HepG2 (cell line): ENCODE measurements at regions not wholly inside any gene's neighbourhood (a gene's known extent, or its start where the extent isn't known, plus 50 kb on each side); places are given as distances from the start of the nearest gene placed in this dataset.
A peak's percentile ranks its signal among the peaks of the same experiment; 100 is the strongest.

ENCODE experiments used
- ATAC-seq: fragments of 200-7000 bp; cut with Tn5 transposase; 3 replicates; pipeline ENCODE4 v1.9.1; 2020; ENCODE audit warnings: mild to moderate bottlenecking, moderate library complexity
- BruUV-seq: library from RNA; stranded (reverse); fragments of 400-500 nt; replicated peaks from 2 replicates; lab custom pipeline; 2021; lab: Mats Ljungman, UMichigan
- CTCF ChIA-PET: fragments of 300-600 bp; formaldehyde crosslinking; extraction: SDS; loops from one replicate; lab custom pipeline; 2021; ENCODE audit warnings: low total read pairs, inconsistent platforms, low intra/inter-chr PET ratio; lab: Yijun Ruan, JAX
- POLR2A ChIA-PET: fragments of 350-600 bp; sonication (Branson Sonifier 250); formaldehyde crosslinking; loops from one replicate; lab custom pipeline; 2020; ENCODE audit warnings: antibody characterized with exemption, inconsistent platforms; lab: Yijun Ruan, JAX
- DNase-seq: peaks from one replicate; pipeline ENCODE4 v3.0.0-alpha.2; 2015; ENCODE audit warnings: low spot score
- FAIRE-seq: peaks from 3 replicates; lab custom pipeline; 2011; peaks lifted over from hg19 to GRCh38; lab: Jason Lieb, UNC
- H2AFZ ChIP-seq: one replicate; pipeline ENCODE4 v1.6.1; 2011; ENCODE audit warnings: low read length, inconsistent platforms
- H3K27ac ChIP-seq: fragments of 300-600 bp; 3 replicates; pipeline ENCODE4 v1.8.0; 2011; ENCODE audit warnings: mixed run types, mild to moderate bottlenecking, mixed read lengths, low read length, inconsistent platforms; ENCODE audit not compliant: insufficient read depth; ENCODE audit errors: extremely low read length
- H3K27me3 ChIP-seq, 2 experiments: fragments of 200-600 bp in 1 of 2; 2 replicates in 1 of 2; 3 replicates in 1 of 2; pipeline versions ENCODE4 v1.6.0 to v1.8.0; 2011; ENCODE audit warnings: low read length in 2 of 2, mild to moderate bottlenecking in 2 of 2, moderate library complexity in 2 of 2, inconsistent platforms in 1 of 2; ENCODE audit not compliant: insufficient read depth in 2 of 2, control insufficient read depth in 1 of 2
- H3K36me3 ChIP-seq, 2 experiments: fragments of 200-600 bp in 1 of 2; replicated peaks in 1 of 2; 2 replicates in 1 of 2; 3 replicates in 1 of 2; pipeline versions ENCODE4 v1.5.1 to v1.8.0; 2011; ENCODE audit warnings: low read length in 2 of 2, inconsistent platforms in 1 of 2; ENCODE audit not compliant: insufficient read depth in 2 of 2, control insufficient read depth in 1 of 2
- H3K4me1 ChIP-seq: 2 replicates; pipeline ENCODE4 v1.5.1; 2012; ENCODE audit warnings: low read length, inconsistent platforms; ENCODE audit not compliant: insufficient read depth
- H3K4me2 ChIP-seq: 2 replicates; pipeline ENCODE4 v1.6.0; 2011; ENCODE audit warnings: low read depth, low read length, inconsistent platforms
- H3K4me3 ChIP-seq, 3 experiments: fragments of 200-600 bp in 1 of 3; sonication (generic), shearing (Covaris generic) in 1 of 3; replicated peaks in 1 of 3; 2 replicates each; pipeline ENCODE4 v1.5.1; 2011 to 2016; ENCODE audit warnings: low read length in 3 of 3, inconsistent platforms in 2 of 3, low read depth in 2 of 3, mild to moderate bottlenecking in 2 of 3, control low read depth in 1 of 3, mixed read lengths in 1 of 3; ENCODE audit not compliant: insufficient read depth in 1 of 3
- H3K79me2 ChIP-seq: one replicate; pipeline ENCODE4 v1.6.1; 2011; ENCODE audit warnings: low read length, inconsistent platforms; ENCODE audit not compliant: insufficient read depth
- H3K9ac ChIP-seq: 2 replicates; pipeline ENCODE4 v1.6.0; 2011; ENCODE audit warnings: mild to moderate bottlenecking, low read depth, low read length, inconsistent platforms; ENCODE audit not compliant: insufficient read depth
- H3K9me3 ChIP-seq: 2 replicates; pipeline ENCODE4 v1.5.1; 2012; ENCODE audit warnings: mild to moderate bottlenecking, low read length
- H4K20me1 ChIP-seq: 2 replicates; pipeline ENCODE4 v1.6.0; 2011; ENCODE audit warnings: inconsistent platforms, mild to moderate bottlenecking, low read length, moderate library complexity; ENCODE audit not compliant: insufficient read depth
- ARNT2 ChIP-seq: sonication (generic); formaldehyde crosslinking; IDR thresholded peaks from 2 replicates; pipeline ENCODE4 v1.8.0; 2022; ENCODE audit warnings: mild to moderate bottlenecking, low read depth, missing genetic modification reagents, moderate library complexity
- ATF6 ChIP-seq: sonication (generic); formaldehyde crosslinking; conservative IDR thresholded peaks from 2 replicates; pipeline ENCODE4 v1.4.0; 2020; ENCODE audit warnings: missing genetic modification reagents
- MAFK ChIP-seq, 2 experiments: IDR thresholded peaks in 1 of 2; conservative IDR thresholded peaks in 1 of 2; 2 replicates each; pipeline ENCODE4 v1.6.1; 2011; ENCODE audit warnings: improper control_type of control experiment in 2 of 2, low read length in 2 of 2
- MTERF4 ChIP-seq: sonication (generic); formaldehyde crosslinking; IDR thresholded peaks from 2 replicates; pipeline ENCODE4 v1.8.0; 2023; ENCODE audit warnings: mild to moderate bottlenecking, missing genetic modification reagents
- NFRKB ChIP-seq: fragments of 450-650 bp; IDR thresholded peaks from 2 replicates; pipeline ENCODE4 v1.6.1; 2017
- NR2F2 ChIP-seq: IDR thresholded peaks from 2 replicates; pipeline ENCODE4 v1.6.1; 2012; ENCODE audit warnings: low read depth, inconsistent platforms, borderline replicate concordance
- SNAPC2 ChIP-seq: sonication (generic); formaldehyde crosslinking; IDR thresholded peaks from 2 replicates; pipeline ENCODE4 v1.8.1; 2022; ENCODE audit warnings: mild to moderate bottlenecking, missing genetic modification reagents
- SPEN ChIP-seq: sonication (generic); formaldehyde crosslinking; IDR thresholded peaks from 2 replicates; pipeline ENCODE4 v1.5.1; 2020; ENCODE audit warnings: low read depth, mild to moderate bottlenecking, missing genetic modification reagents
- TERF1 ChIP-seq: sonication (generic); formaldehyde crosslinking; IDR thresholded peaks from 2 replicates; pipeline ENCODE4 v1.8.0; 2022; ENCODE audit warnings: mild to moderate bottlenecking, missing genetic modification reagents, moderate library complexity
- ZBTB4 ChIP-seq: sonication (generic); formaldehyde crosslinking; IDR thresholded peaks from 2 replicates; pipeline ENCODE4 v1.4.0; 2020; ENCODE audit warnings: missing genetic modification reagents, mild to moderate bottlenecking, borderline replicate concordance
- ZNF256 ChIP-seq: sonication (generic); formaldehyde crosslinking; conservative IDR thresholded peaks from 2 replicates; pipeline ENCODE4 v1.4.0; 2020; ENCODE audit warnings: missing genetic modification reagents
- ZNF629 ChIP-seq: sonication (generic); formaldehyde crosslinking; conservative IDR thresholded peaks from 2 replicates; pipeline ENCODE4 v1.5.0; 2020; ENCODE audit warnings: missing genetic modification reagents
- WGBS: methylation state at CpG from one replicate; pipeline ENCODE4 v1.1.6; 2017; ENCODE audit warnings: low lambda C conversion rate; 5-methylcytosine and 5-hydroxymethylcytosine counted together
- in situ Hi-C: cut with HindIII; loops from 2 replicates; pipeline ENCODE4 v1.10.0; 2017; ENCODE audit warnings: low pct_unique_long_range_greater_than_20kb; ENCODE audit not compliant: extremely low pct_ligation_motif_present
- intact Hi-C: fragments of 100-400 bp; cut with micrococcal nuclease; formaldehyde crosslinking; loops from one replicate; pipeline ENCODE4 v1.10.0; 2022; ENCODE audit not compliant: unreplicated experiment

- no peaks in the 10 kb centered on the region for H3K27me3 ChIP-seq
- no peak overlapping the region for H3K4me2 ChIP-seq
- no peak for DNase-seq
- intact Hi-C loops = no loop called here
- TF ChIP-seq MAFK (conservative IDR thresholded peaks at IDR 0.05 in 1 of 2, IDR thresholded peaks at IDR 0.05 in 1 of 2; ENCODE audit: low read length in 2 of 2) (peak in 1 of 2 experiments; percentile 58; a peak in 2 of 4 replicates), ARNT2 (no peak)
- H3K27ac ChIP-seq = no peak overlapping the region
- H3K9me3 ChIP-seq = peaks cover 6% of the 10 kb centered on the region
- FAIRE-seq = no peak
- in situ Hi-C loops = no loop called here
- POLR2A ChIA-PET = no interaction called here
- no peaks in the 10 kb centered on the region for H3K79me2 ChIP-seq
- CTCF ChIA-PET = no interaction called here
- H3K36me3 ChIP-seq = no peaks in the 10 kb centered on the region
- no peaks in the 10 kb centered on the region for H4K20me1 ChIP-seq
- ATAC-seq = no peak
- no peak overlapping the region for H3K9ac ChIP-seq
- no TSS peak for BruUV-seq
- no peak overlapping the region for H3K4me3 ChIP-seq
- no peaks in the 10 kb centered on the region for H3K4me1 ChIP-seq
- H2AFZ ChIP-seq = no peak overlapping the region
- 0% methylated on average over 1 of the region's 1 CpG for WGBS
Measured at GRCh38 chr9:74317235-74317634, 179.9 kb upstream of the RORB start.

- no peaks in the 10 kb centered on the region for H3K27me3 ChIP-seq
- TF ChIP-seq SNAPC2 (CRISPR knock-in tag) (no peak), NFRKB (no peak), ZBTB4 (CRISPR knock-in tag) (no peak), NR2F2 (no peak), ZNF256 (no peak), ZNF629 (CRISPR knock-in tag) (no peak), MTERF4 (CRISPR knock-in tag) (no peak), ATF6 (CRISPR knock-in tag) (no peak), SPEN (CRISPR knock-in tag) (no peak), TERF1 (CRISPR knock-in tag) (no peak)
Measured at GRCh38 chr9:74321396-74321795, 175.7 kb upstream of the RORB start.

More at GRCh38 chr9:74321396-74321795, 175.7 kb upstream of the RORB start:
- Histone ChIP-seq H3K36me3 (no peaks in the 10 kb centered on the region), H3K4me1 (no peaks in the 10 kb centered on the region), H3K9ac (no peak overlapping the region), H4K20me1 (no peaks in the 10 kb centered on the region), H3K4me3 (no peak overlapping the region), H3K9me3 (no peaks in the 10 kb centered on the region), H2AFZ (no peak overlapping the region), H3K79me2 (no peaks in the 10 kb centered on the region), H3K27ac (no peak overlapping the region), H3K4me2 (no peak overlapping the region)
- DNase-seq = no peak
- no TSS peak for BruUV-seq
- WGBS = 0% methylated on average over 2 of the region's 2 CpGs
- CTCF ChIA-PET = no interaction called here
- no peak for FAIRE-seq
- POLR2A ChIA-PET = no interaction called here
- in situ Hi-C loops = no loop called here
- no peak for ATAC-seq
- intact Hi-C loops = no loop called here
